GM20000 (cell line): ENCODE measurements at regions not wholly inside any gene's neighbourhood (a gene's known extent, or its start where the extent isn't known, plus 50 kb on each side); places are given as distances from the start of the nearest gene placed in this dataset.
"Not testable (repeated sequence)": the region's sequence is repeated elsewhere in the genome, so short reads cannot be mapped to it uniquely, and the experiment has no call there.

Experiments used
- DNase-seq: peaks from one replicate; pipeline ENCODE4 v3.0.0; 2012; ENCODE audit warnings: low spot score
- CTCF ChIP-seq: IDR thresholded peaks from 2 replicates; pipeline ENCODE4 v1.5.1; 2012; ENCODE audit warnings: mild to moderate bottlenecking, control low read depth; ENCODE audit errors: extremely low read depth, missing control alignments

DNA sequence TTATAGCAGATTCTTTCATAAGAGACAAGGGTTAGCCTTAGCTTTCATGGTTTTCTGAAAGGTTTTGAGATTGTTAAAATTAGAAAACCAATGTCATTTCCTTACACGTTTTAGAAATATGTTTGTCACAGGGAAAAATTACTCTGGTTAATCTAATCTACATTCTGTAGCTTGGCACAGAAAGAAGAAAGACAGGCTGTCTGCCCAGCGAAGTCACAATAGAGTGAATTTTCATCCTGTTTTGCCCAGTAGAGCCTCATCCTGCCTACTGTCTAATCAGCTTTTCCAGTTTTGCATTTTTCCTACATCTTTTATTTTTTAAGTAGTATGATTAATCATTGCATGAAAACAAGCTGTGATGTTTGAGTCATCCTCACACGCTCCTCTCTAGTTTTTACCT, 688.8 kb downstream of the MTRR start:
- TF ChIP-seq CTCF, result no peak
- DNase-seq, result no peak

DNA sequence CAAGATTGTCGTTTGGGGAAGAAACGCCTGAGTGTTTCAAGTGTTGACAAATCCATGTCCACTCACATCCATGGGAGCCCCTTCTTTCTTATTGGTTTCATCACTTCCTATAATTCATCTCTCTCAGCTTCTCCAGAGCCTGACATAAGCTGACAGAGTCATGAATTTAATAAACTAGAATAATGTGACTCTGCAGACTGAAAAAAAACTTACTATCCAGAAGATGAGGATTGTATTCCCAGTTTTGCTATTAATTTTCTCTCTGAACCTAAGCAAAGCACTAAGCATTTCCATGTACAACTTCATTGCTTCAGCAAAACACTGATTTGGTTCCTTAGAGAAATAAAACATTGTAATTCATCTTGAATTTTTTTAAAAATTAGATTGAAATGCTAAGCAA, 691.8 kb downstream of the MTRR start:
- no peak for DNase-seq
- TF ChIP-seq CTCF, result no peak

GRCh38 chr5:8561224-8561840, 692.4 kb downstream of the MTRR start:
- no peak for DNase-seq
- TF ChIP-seq CTCF, result no peak

- no peak for TF ChIP-seq CTCF
Measured at GRCh38 chr5:8561854-8562253, 692.9 kb downstream of the MTRR start.

GRCh38 chr5:8563540-8563939, 694.6 kb downstream of the MTRR start:
- not testable (repeated sequence) for DNase-seq

More at GRCh38 chr5:8561854-8562253, 692.9 kb downstream of the MTRR start:
- no peak for DNase-seq

- TF ChIP-seq CTCF, result no peak
- no peak for DNase-seq
Measured at GRCh38 chr5:8568858-8569257, 699.9 kb downstream of the MTRR start.

DNA sequence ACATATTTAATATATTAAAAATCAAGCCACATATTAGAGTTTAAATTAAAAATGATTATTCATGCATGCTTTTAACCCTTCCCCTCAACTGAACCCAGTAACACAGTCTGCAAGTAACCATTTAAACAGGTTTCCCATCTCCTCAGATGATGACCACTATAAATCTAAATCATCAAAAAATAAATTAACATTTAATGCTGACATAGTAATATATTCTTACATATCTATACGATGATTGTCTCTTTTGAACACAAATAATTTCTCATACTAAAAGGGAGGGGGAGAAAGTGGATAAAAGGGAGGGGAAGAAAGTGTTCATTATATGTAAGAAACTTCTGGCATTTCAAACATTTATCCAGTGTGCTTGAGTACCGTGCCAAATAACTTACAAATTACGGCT, 701.6 kb downstream of the MTRR start:
- no peak for TF ChIP-seq CTCF
- no peak for DNase-seq

DNA sequence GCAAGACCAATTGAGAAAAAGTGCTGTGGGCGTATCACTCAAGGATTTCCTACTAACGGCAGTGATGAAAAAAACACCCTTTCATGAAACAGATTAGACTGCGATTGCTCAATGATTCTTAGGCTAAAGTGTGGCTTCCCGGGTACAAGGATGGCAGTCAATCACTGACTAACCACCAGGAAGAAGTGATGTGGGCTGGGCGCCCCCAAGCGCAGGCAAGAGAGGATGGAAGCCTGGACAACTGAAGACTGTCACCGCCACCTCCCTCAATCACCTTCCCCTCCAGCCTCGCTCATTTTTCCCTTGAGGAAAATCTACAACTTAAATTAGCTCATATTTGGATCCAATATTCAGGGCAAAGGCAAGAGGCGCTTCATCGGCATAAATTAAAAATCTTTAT, 707.2 kb downstream of the MTRR start:
- TF ChIP-seq CTCF, result no peak
- no peak for DNase-seq
